Retinal pigment epithelial cell (primary cell): ENCODE measurements at regions not wholly inside any gene's neighbourhood (a gene's known extent, or its start where the extent isn't known, plus 50 kb on each side); places are given as distances from the start of the nearest gene placed in this dataset.

ENCODE experiments used
- DNase-seq: peaks from one replicate; pipeline ENCODE4 v3.0.0-alpha.2; 2010; ENCODE audit warnings: low read depth
- H3K4me3 ChIP-seq: 2 replicates; pipeline ENCODE4 v1.5.1; 2011; ENCODE audit warnings: mild to moderate bottlenecking, low read length, control low read depth, moderate library complexity
- TF ChIP-seq, protein P1 (sequence below): conservative IDR thresholded peaks from 2 replicates; pipeline ENCODE4 v1.5.1; 2011; ENCODE audit warnings: low read depth, low read length, control low read depth, inconsistent platforms

DNA sequence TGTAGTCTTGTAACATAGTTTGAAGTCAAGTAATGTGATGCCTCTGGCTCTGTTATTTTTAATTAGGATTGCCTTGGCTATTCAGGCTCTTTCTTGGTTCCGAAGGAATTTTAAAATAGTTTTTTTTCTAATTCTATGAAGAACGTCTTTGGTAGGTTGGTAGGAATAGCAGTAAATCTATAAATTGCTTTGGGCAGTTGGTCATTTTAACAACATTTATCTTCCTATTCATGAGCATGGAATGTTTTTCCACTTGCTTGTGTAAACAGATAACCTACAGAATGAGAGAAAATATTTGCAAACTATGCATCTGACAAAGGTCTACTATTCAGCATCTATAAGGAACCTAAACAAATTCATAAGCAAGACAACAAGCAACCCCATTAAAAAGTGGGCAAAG, 173.2 kb upstream of the TRPC7 start:
- DNase-seq = no peak
- H3K4me3 ChIP-seq = no peak overlapping the region

DNA sequence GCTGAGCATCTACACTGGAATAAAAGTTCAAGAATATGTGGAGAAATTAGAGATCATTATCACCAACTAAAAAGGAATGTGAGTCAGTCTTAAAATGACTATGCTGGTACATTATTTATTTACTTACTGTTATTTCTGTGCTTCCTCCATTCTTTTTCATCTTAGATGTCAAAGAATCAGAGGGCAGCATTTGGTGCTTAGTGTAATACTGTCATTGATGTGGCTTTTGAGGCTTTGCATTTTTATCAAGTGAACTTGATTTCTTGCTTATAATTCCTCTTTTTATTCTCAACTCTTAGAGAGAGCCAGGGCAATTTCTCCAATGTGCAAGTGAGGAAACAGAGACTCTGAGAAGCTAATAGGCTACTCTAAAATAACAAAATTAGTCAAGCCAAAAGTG, 163.7 kb upstream of the TRPC7 start:
- no peak for DNase-seq
- TF ChIP-seq, protein P1, sequence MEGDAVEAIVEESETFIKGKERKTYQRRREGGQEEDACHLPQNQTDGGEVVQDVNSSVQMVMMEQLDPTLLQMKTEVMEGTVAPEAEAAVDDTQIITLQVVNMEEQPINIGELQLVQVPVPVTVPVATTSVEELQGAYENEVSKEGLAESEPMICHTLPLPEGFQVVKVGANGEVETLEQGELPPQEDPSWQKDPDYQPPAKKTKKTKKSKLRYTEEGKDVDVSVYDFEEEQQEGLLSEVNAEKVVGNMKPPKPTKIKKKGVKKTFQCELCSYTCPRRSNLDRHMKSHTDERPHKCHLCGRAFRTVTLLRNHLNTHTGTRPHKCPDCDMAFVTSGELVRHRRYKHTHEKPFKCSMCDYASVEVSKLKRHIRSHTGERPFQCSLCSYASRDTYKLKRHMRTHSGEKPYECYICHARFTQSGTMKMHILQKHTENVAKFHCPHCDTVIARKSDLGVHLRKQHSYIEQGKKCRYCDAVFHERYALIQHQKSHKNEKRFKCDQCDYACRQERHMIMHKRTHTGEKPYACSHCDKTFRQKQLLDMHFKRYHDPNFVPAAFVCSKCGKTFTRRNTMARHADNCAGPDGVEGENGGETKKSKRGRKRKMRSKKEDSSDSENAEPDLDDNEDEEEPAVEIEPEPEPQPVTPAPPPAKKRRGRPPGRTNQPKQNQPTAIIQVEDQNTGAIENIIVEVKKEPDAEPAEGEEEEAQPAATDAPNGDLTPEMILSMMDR = no peak

More for the DNA sequence above, 173.2 kb upstream of the TRPC7 start:
- TF ChIP-seq, protein P1 = no peak

DNA sequence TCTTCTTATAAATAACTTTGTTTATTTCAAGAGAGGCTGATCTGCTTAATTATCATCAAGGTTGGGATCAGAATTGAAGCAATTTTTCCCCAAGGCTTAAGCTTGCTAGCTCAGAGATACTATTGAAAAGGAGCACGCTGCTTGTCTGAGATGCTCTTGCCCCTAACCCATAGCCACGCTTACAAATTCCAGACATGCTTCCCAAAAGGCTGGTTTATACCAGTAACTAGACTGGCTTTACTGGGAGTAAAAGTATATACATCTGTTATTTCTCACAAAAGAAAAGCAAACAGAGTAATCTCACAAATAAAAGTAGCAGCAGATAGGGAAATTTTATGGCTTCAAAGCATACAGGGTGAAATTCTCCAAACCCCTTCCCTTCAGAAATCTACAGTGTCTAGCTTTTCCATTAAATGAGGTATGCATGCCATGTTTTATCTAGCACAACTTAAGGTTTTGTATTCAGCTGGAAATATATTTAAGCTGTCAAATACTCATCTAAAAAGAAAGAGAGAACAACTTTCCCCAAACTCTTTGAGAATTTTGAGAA, 163.2 kb upstream of the TRPC7 start:
- TF ChIP-seq, protein P1 = no peak
- no peak for DNase-seq
- no peak overlapping the region for H3K4me3 ChIP-seq

More for the DNA sequence above, 163.7 kb upstream of the TRPC7 start:
- H3K4me3 ChIP-seq = no peak overlapping the region

DNA sequence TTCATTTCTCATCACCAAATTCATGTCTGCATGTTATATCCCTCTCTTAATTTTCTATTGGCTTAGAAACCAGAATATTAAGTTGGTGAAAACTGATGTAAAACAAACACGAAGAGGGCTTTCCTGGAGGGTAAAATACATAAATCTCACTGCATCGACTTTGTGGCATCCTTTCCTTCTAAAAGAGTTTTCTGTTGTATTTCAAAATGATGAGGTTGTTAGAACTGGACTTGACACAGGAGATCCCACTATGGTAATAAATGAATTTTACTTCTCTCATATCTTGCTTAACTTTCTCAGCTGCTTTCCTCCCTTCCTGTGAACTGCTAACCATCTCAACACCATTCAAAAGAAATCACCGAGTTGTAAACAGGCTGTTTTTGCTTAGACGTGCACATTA, 162.0 kb upstream of the TRPC7 start:
- DNase-seq = no peak
- H3K4me3 ChIP-seq = no peak overlapping the region
- TF ChIP-seq, protein P1 = no peak

DNA sequence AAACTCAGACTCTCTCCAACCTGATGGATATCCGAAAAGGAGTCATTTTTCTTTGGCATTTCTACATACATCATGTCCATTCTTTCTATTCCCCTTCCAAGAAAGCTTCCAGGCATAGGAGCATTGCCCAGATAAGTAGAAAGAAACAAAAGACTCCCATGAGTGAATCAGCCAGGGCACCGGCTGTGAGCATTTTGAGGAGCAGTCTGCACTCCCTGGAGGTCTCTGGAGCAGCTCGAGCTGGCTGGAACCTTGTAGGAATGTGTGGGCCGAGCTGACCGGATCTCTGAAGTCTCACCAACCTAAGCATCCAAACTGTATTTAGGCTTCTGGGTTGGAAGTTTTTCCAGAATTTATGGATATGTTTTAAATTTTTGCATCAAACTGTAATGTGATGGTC, 161.4 kb upstream of the TRPC7 start:
- H3K4me3 ChIP-seq = no peak overlapping the region
- TF ChIP-seq, protein P1 = no peak
- DNase-seq = no peak

DNA sequence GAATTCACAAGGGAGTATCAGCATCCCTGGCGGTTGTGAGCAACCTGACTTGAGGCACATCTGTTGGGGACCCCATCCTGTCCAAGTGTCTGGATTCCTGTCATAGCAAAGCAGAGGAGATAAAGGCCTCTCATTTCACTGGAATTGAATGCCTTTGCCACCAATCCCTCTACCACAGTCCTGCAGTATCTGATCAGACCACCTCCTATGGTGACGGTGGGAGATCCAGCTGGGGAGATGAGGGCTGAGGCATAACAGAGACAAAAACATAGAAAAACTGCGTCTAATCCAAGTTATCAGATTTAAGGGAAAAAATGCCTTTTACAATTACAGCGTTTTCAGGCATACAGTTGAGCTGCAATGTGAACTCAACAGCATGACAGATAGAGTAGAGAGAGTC, 160.7 kb upstream of the TRPC7 start:
- no peak overlapping the region for H3K4me3 ChIP-seq
- DNase-seq = no peak
- TF ChIP-seq, protein P1 = no peak

DNA sequence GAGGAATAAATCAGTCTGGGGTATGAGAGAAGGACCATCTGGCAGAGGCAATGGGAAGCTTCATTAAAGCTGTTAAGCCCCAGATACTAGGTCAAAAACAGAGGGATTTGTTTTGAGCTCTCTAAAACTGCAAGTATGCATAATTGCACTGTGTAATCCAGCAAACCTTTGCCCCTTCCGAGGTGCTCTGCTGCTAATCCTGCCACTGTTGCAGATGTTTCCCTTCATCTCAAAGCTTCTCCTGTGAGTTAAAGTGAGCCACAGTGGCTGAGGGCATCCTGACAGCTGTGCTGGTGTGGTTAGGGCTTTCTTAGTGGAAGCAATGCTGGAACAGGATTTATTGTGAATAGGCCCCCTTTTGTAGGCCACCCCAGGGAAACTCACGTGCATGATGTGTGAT, 160.3 kb upstream of the TRPC7 start:
- H3K4me3 ChIP-seq = no peak overlapping the region
- TF ChIP-seq, protein P1 = no peak
- no peak for DNase-seq
